ENCODE measurements at regions not wholly inside any gene's neighbourhood (a gene's known extent, or its start where the extent isn't known, plus 50 kb on each side); places are given as distances from the start of the nearest gene placed in this dataset.

GRCh38 chr2:123463886-123464285 is 561.2 kb upstream of the CNTNAP5 start:
- TF ChIP-seq CTCF (conservative IDR thresholded peaks at IDR 0.05), result no peak
- peaks cover 17% of the 10 kb centered on the region for H3K9me3 ChIP-seq (ENCODE audit: control insufficient read depth, low read length)
- H3K4me1 ChIP-seq (ENCODE audit: control insufficient read depth, insufficient read depth, low read length), result no peaks in the 10 kb centered on the region
- H3K27ac ChIP-seq (ENCODE audit: low read depth, low read length), result no peak overlapping the region
- no peak overlapping the region for H3K27ac Mint-ChIP-seq
- H3K36me3 ChIP-seq (ENCODE audit: control insufficient read depth, insufficient read depth, low read length), result no peaks in the 10 kb centered on the region
- no peak overlapping the region for H3K4me3 ChIP-seq (ENCODE audit: low read length)
- H3K9me3 Mint-ChIP-seq, result peaks cover 11% of the 10 kb centered on the region
- H3K4me3 Mint-ChIP-seq, result no peak overlapping the region
- H3K27me3 Mint-ChIP-seq (ENCODE audit: insufficient read depth), result no peaks in the 10 kb centered on the region
- H3K9ac ChIP-seq (ENCODE audit: extremely low read depth, low read length, poor library complexity, severe bottlenecking), result no peak overlapping the region
- H3K4me1 Mint-ChIP-seq, result no peaks in the 10 kb centered on the region
- no peak for DNase-seq
- H3K27me3 ChIP-seq (ENCODE audit: control insufficient read depth, insufficient read depth, low read length, poor library complexity, severe bottlenecking), result no peaks in the 10 kb centered on the region
- H3K36me3 Mint-ChIP-seq (ENCODE audit: low read depth), result no peaks in the 10 kb centered on the region

- no peaks in the 10 kb centered on the region for H3K27me3 Mint-ChIP-seq (ENCODE audit: insufficient read depth)
- Histone ChIP-seq H3K27me3 (ENCODE audit: control insufficient read depth, insufficient read depth, low read length, poor library complexity, severe bottlenecking) (no peaks in the 10 kb centered on the region), H3K27ac (ENCODE audit: low read depth, low read length) (no peak overlapping the region), H3K4me1 (ENCODE audit: control insufficient read depth, insufficient read depth, low read length) (no peaks in the 10 kb centered on the region), H3K36me3 (ENCODE audit: control insufficient read depth, insufficient read depth, low read length) (no peaks in the 10 kb centered on the region), H3K4me3 (ENCODE audit: low read length) (no peak overlapping the region), H3K9me3 (ENCODE audit: control insufficient read depth, low read length) (peaks cover 57% of the 10 kb centered on the region), H3K9ac (ENCODE audit: extremely low read depth, low read length, poor library complexity, severe bottlenecking) (no peak overlapping the region)
- H3K9me3 Mint-ChIP-seq, result peaks cover 44% of the 10 kb centered on the region
- H3K27ac Mint-ChIP-seq, result no peak overlapping the region
- H3K4me3 Mint-ChIP-seq, result no peak overlapping the region
- peaks cover 4% of the 10 kb centered on the region for H3K36me3 Mint-ChIP-seq (ENCODE audit: low read depth)
- no peak for DNase-seq
- no peak for TF ChIP-seq CTCF (conservative IDR thresholded peaks at IDR 0.05)
- WGBS, 2 experiments (ENCODE audit: insufficient coverage in 1 of 2, insufficient read length in 1 of 2), result no CpG with 5 or more reads among the region's 1 CpG
- H3K4me1 Mint-ChIP-seq, result no peaks in the 10 kb centered on the region
Observed at GRCh38 chr2:123468071-123468470, 557.0 kb upstream of the CNTNAP5 start.

GRCh38 chr2:123481406-123481805 is 543.7 kb upstream of the CNTNAP5 start:
- DNase-seq, result no peak
- 81 to 100% methylated on average over 2 to 3 of the region's 3 CpGs for WGBS, 2 experiments (ENCODE audit: insufficient coverage in 1 of 2, insufficient read length in 1 of 2)
- Histone ChIP-seq H3K9ac (ENCODE audit: extremely low read depth, low read length, poor library complexity, severe bottlenecking) (no peak overlapping the region), H3K4me3 (ENCODE audit: low read length) (no peak overlapping the region), H3K36me3 (ENCODE audit: control insufficient read depth, insufficient read depth, low read length) (no peaks in the 10 kb centered on the region), H3K27ac (ENCODE audit: low read depth, low read length) (no peak overlapping the region), H3K27me3 (ENCODE audit: control insufficient read depth, insufficient read depth, low read length, poor library complexity, severe bottlenecking) (no peaks in the 10 kb centered on the region), H3K9me3 (ENCODE audit: control insufficient read depth, low read length) (peaks cover 4% of the 10 kb centered on the region), H3K4me1 (ENCODE audit: control insufficient read depth, insufficient read depth, low read length) (no peaks in the 10 kb centered on the region)
- Mint-ChIP-seq H3K27ac (no peak overlapping the region), H3K9me3 (no peaks in the 10 kb centered on the region), H3K4me1 (peaks cover 9% of the 10 kb centered on the region), H3K4me3 (no peak overlapping the region), H3K27me3 (ENCODE audit: insufficient read depth) (no peaks in the 10 kb centered on the region), H3K36me3 (ENCODE audit: low read depth) (no peaks in the 10 kb centered on the region)
- no peak for TF ChIP-seq CTCF (conservative IDR thresholded peaks at IDR 0.05)
